T-helper 22 cell (primary cell): ENCODE measurements at regions not wholly inside any gene's neighbourhood (a gene's known extent, or its start where the extent isn't known, plus 50 kb on each side); places are given as distances from the start of the nearest gene placed in this dataset.

Experiments
- DNase-seq: peaks from one replicate; pipeline ENCODE4 v3.0.0-alpha.2; 2020; ENCODE audit warnings: low read depth

- DNase-seq = no peak
Observed at GRCh38 chr2:181189951-181190350, 209.5 kb downstream of the UBE2E3 start.

GRCh38 chr2:181190711-181191110 is 210.3 kb downstream of the UBE2E3 start:
- DNase-seq = no peak

- DNase-seq = no peak
Observed at GRCh38 chr2:181193550-181193949, 213.1 kb downstream of the UBE2E3 start.

GRCh38 chr2:181196401-181196800 is 216.0 kb downstream of the UBE2E3 start:
- no peak for DNase-seq

- no peak for DNase-seq
Observed at GRCh38 chr2:181197140-181197760, 216.8 kb downstream of the UBE2E3 start.

- no peak for DNase-seq
Observed at GRCh38 chr2:181198183-181198864, 217.9 kb downstream of the UBE2E3 start.

- no peak for DNase-seq
Observed at GRCh38 chr2:181203412-181203811, 223.0 kb downstream of the UBE2E3 start.

GRCh38 chr2:181203916-181204315 is 223.5 kb downstream of the UBE2E3 start:
- DNase-seq = no peak

GRCh38 chr2:181218401-181218821 is 238.0 kb downstream of the UBE2E3 start:
- DNase-seq = no peak

- DNase-seq = no peak
Observed at GRCh38 chr2:181223234-181223633, 234.0 kb upstream of the ITGA4 start.

- DNase-seq = no peak
Observed at GRCh38 chr2:181224866-181225265, 232.3 kb upstream of the ITGA4 start.

- no peak for DNase-seq
Observed at GRCh38 chr2:181228661-181229060, 228.5 kb upstream of the ITGA4 start.

- no peak for DNase-seq
Observed at GRCh38 chr2:181231151-181231550, 226.0 kb upstream of the ITGA4 start.

- no peak for DNase-seq
Observed at GRCh38 chr2:181231886-181232621, 225.1 kb upstream of the ITGA4 start.

- no peak for DNase-seq
Observed at GRCh38 chr2:181234487-181234891, 222.7 kb upstream of the ITGA4 start.

- no peak for DNase-seq
Observed at GRCh38 chr2:181235011-181235410, 222.2 kb upstream of the ITGA4 start.

GRCh38 chr2:181235683-181236459 is 221.3 kb upstream of the ITGA4 start:
- no peak for DNase-seq

- no peak for DNase-seq
Observed at GRCh38 chr2:181239201-181239799, 217.9 kb upstream of the ITGA4 start.

- no peak for DNase-seq
Observed at GRCh38 chr2:181240844-181241243, 216.3 kb upstream of the ITGA4 start.

- DNase-seq = no peak
Observed at GRCh38 chr2:181241366-181241765, 215.8 kb upstream of the ITGA4 start.

GRCh38 chr2:181241797-181242196 is 215.4 kb upstream of the ITGA4 start:
- DNase-seq = no peak

GRCh38 chr2:181242262-181242661 is 214.9 kb upstream of the ITGA4 start:
- no peak for DNase-seq
